HCT116 (cell line): ENCODE measurements at regions not wholly inside any gene's neighbourhood (a gene's known extent, or its start where the extent isn't known, plus 50 kb on each side); places are given as distances from the start of the nearest gene placed in this dataset.

Source experiments
- ATAC-seq: fragments of 200-7000 bp; cut with Tn5 transposase; 2 replicates; pipeline ENCODE4 v1.9.1; 2020; ENCODE audit warnings: mild to moderate bottlenecking, moderate library complexity
- BruUV-seq: library from RNA; stranded (reverse); fragments of 400-500 nt; replicated peaks from 2 replicates; lab custom pipeline; 2021; lab: Mats Ljungman, UMichigan
- CTCF ChIA-PET: fragments of 300-600 bp; sonication (Branson Sonifier 250); formaldehyde crosslinking; loops from one replicate; lab custom pipeline; 2021; ENCODE audit warnings: antibody characterized with exemption; lab: Charles Lee
- POLR2A ChIA-PET: fragments of 300-600, 350-600 bp; sonication (Branson Sonifier 250); formaldehyde crosslinking; loops from one replicate; lab custom pipeline; 2021; ENCODE audit warnings: antibody characterized with exemption; lab: Charles Lee
- RAD21 ChIA-PET, 2 experiments: fragments of 300-600 bp; sonication (Branson Sonifier 250); formaldehyde crosslinking; loops; one replicate each; lab custom pipeline; 2023; ENCODE audit warnings: low total read pairs in 2 of 2; ENCODE audit not compliant: uncharacterized antibody in 2 of 2, unreplicated experiment in 2 of 2, low non-redundant PET in 1 of 2; lab: Charles Lee
- DNase-seq: peaks from one replicate; pipeline ENCODE4 v3.0.0-alpha.2; 2010; ENCODE audit warnings: low read depth, low spot score
- H2AFZ ChIP-seq: fragments of 200-600 bp; shearing (Covaris generic), sonication (generic); 2 replicates; pipeline ENCODE4 v1.6.1; 2017; ENCODE audit warnings: low read depth, mixed run types, mixed read lengths, antibody characterized with exemption, low read length; ENCODE audit not compliant: poor library complexity, severe bottlenecking
- H3K27ac ChIP-seq: 2 replicates; pipeline ENCODE4 v1.5.1; 2012; ENCODE audit warnings: low read depth, low read length
- H3K27me3 ChIP-seq: fragments of 200-600 bp; sonication (generic); 2 replicates; pipeline ENCODE4 v1.6.1; 2016; ENCODE audit warnings: mixed run types, low read length, mixed read lengths; ENCODE audit not compliant: insufficient read depth
- H3K36me3 ChIP-seq, 2 experiments: fragments of 200-500 bp in 1 of 2; fragments of 200-600 bp in 1 of 2; sonication (Bioruptor generic) in 1 of 2; sonication (generic) in 1 of 2; 2 replicates each; pipeline versions ENCODE4 v1.5.1 to v1.6.1; 2014 to 2016; ENCODE audit warnings: low read length in 2 of 2, inconsistent platforms in 1 of 2, mixed read lengths in 1 of 2, mixed run types in 1 of 2; ENCODE audit not compliant: insufficient read depth in 2 of 2, control insufficient read depth in 1 of 2
- H3K4me1 ChIP-seq, 2 experiments: fragments of 200-600 bp in 1 of 2; sonication (generic) in 1 of 2; 2 replicates each; pipeline versions ENCODE4 v1.5.1 to v1.6.1; 2012 to 2017; ENCODE audit warnings: low read length in 2 of 2, inconsistent platforms in 1 of 2, mild to moderate bottlenecking in 1 of 2, mixed read lengths in 1 of 2, mixed run types in 1 of 2, moderate library complexity in 1 of 2; ENCODE audit not compliant: insufficient read depth in 2 of 2, control insufficient read depth in 1 of 2
- H3K4me2 ChIP-seq: fragments of 200-600 bp; sonication (generic); 2 replicates; pipeline ENCODE4 v1.6.1; 2017; ENCODE audit warnings: mixed run types, low read length, mixed read lengths
- H3K4me3 ChIP-seq, 2 experiments: fragments of 200-600 bp in 1 of 2; sonication (generic) in 1 of 2; replicated peaks in 1 of 2; 2 replicates each; pipeline ENCODE4 v1.5.1; 2011 to 2016; ENCODE audit warnings: low read length in 2 of 2, control low read depth in 1 of 2, low read depth in 1 of 2, mild to moderate bottlenecking in 1 of 2, mixed read lengths in 1 of 2, mixed run types in 1 of 2
- H3K79me2 ChIP-seq: fragments of 200-600 bp; sonication (generic); 2 replicates; pipeline ENCODE4 v1.6.1; 2017; ENCODE audit warnings: mild to moderate bottlenecking, mixed run types, low read length, moderate library complexity, mixed read lengths; ENCODE audit not compliant: insufficient read depth
- H3K9ac ChIP-seq: fragments of 200-600 bp; sonication (generic); 2 replicates; pipeline ENCODE4 v1.6.1; 2016; ENCODE audit warnings: low read length, mixed read lengths
- H3K9me2 ChIP-seq: fragments of 200-600 bp; sonication (generic), shearing (Covaris generic); 2 replicates; pipeline ENCODE4 v1.6.1; 2017; ENCODE audit warnings: mixed run types, mild to moderate bottlenecking, moderate library complexity; ENCODE audit not compliant: insufficient read depth
- H3K9me3 ChIP-seq, 2 experiments: fragments of 200-500 bp in 1 of 2; fragments of 200-600 bp in 1 of 2; sonication (Bioruptor generic) in 1 of 2; sonication (generic) in 1 of 2; 2 replicates each; pipeline ENCODE4 v1.6.1; 2014 to 2017; ENCODE audit warnings: low read length in 2 of 2, mixed read lengths in 2 of 2, inconsistent platforms in 1 of 2, low read depth in 1 of 2, mild to moderate bottlenecking in 1 of 2, mixed run types in 1 of 2, moderate library complexity in 1 of 2; ENCODE audit not compliant: control insufficient read depth in 1 of 2, insufficient read depth in 1 of 2
- H4K20me1 ChIP-seq: fragments of 200-600 bp; sonication (generic), shearing (Covaris generic); 2 replicates; pipeline ENCODE4 v1.6.1; 2017; ENCODE audit warnings: mixed run types, mild to moderate bottlenecking, moderate library complexity; ENCODE audit not compliant: insufficient read depth
- ATF3 ChIP-seq: IDR thresholded peaks from 2 replicates; pipeline ENCODE4 v1.6.1; 2012
- CBX3 ChIP-seq: IDR thresholded peaks from 2 replicates; pipeline ENCODE4 v1.6.1; 2012; ENCODE audit warnings: low read depth
- CEBPB ChIP-seq: IDR thresholded peaks from 2 replicates; pipeline ENCODE4 v1.6.1; 2012; ENCODE audit warnings: low read depth
- CTCF ChIP-seq, 3 experiments: fragments of 200-600 bp in 1 of 3; sonication (generic) in 1 of 3; IDR thresholded peaks in 2 of 3; conservative IDR thresholded peaks in 1 of 3; 2 replicates each; pipeline ENCODE4 v1.5.1; 2012 to 2017; ENCODE audit warnings: low read depth in 2 of 3, low read length in 2 of 3, antibody characterized with exemption in 1 of 3, borderline replicate concordance in 1 of 3, control low read depth in 1 of 3, mild to moderate bottlenecking in 1 of 3, mixed read lengths in 1 of 3, mixed run types in 1 of 3, moderate library complexity in 1 of 3; ENCODE audit not compliant: insufficient read depth in 1 of 3
- EZH2 ChIP-seq: fragments of 200-600 bp; sonication (generic); IDR thresholded peaks from 2 replicates; pipeline ENCODE4 v1.6.1; 2017; ENCODE audit warnings: antibody characterized with exemption, mixed run types
- POLR2A ChIP-seq: IDR thresholded peaks from 2 replicates; pipeline ENCODE4 v1.7.0; 2011; ENCODE audit warnings: borderline replicate concordance; ENCODE audit not compliant: insufficient read depth, insufficient read length; ENCODE audit errors: extremely low read depth
- POLR2AphosphoS5 ChIP-seq: IDR thresholded peaks from 2 replicates; pipeline ENCODE4 v1.6.1; 2011; ENCODE audit warnings: mild to moderate bottlenecking, low read depth, low read length, moderate library complexity
- ZFX ChIP-seq: fragments of 450-650 bp; IDR thresholded peaks from 2 replicates; pipeline ENCODE4 v1.6.1; 2017
- intact Hi-C: fragments of 100-400 bp; cut with micrococcal nuclease; formaldehyde crosslinking; loops from 2 replicates; pipeline ENCODE4 v1.10.0; 2022
- TF ChIP-seq, protein P1 (sequence below): IDR thresholded peaks from 2 replicates; pipeline ENCODE4 v1.6.1; 2011; ENCODE audit warnings: mild to moderate bottlenecking, low read length, moderate library complexity; ENCODE audit not compliant: insufficient replicate concordance; ENCODE audit errors: extremely low read depth
- TF ChIP-seq, protein P2 (sequence below): IDR thresholded peaks from 2 replicates; pipeline ENCODE4 v1.6.1; 2012; ENCODE audit warnings: low read depth

GRCh38 chr3:178306432-178307115 lies 229.7 kb upstream of the KCNMB2 start:
- BruUV-seq: no TSS peak
- no peak overlapping the region for H3K4me3 ChIP-seq
- no peak overlapping the region for H3K9ac ChIP-seq
- H3K36me3 ChIP-seq: no peaks in the 10 kb centered on the region
- no peaks in the 10 kb centered on the region for H3K9me2 ChIP-seq
- H3K9me3 ChIP-seq: no peaks in the 10 kb centered on the region
- ATAC-seq (no peak), DNase-seq (no peak)
- H3K4me1 ChIP-seq: no peaks in the 10 kb centered on the region
- ChIA-PET POLR2A (no interaction called here), RAD21 (no interaction called here), CTCF (no interaction called here)
- no peak overlapping the region for H2AFZ ChIP-seq
- no peaks in the 10 kb centered on the region for H4K20me1 ChIP-seq
- no peaks in the 10 kb centered on the region for H3K79me2 ChIP-seq
- intact Hi-C loops: no loop called here
- TF ChIP-seq, protein P1, sequence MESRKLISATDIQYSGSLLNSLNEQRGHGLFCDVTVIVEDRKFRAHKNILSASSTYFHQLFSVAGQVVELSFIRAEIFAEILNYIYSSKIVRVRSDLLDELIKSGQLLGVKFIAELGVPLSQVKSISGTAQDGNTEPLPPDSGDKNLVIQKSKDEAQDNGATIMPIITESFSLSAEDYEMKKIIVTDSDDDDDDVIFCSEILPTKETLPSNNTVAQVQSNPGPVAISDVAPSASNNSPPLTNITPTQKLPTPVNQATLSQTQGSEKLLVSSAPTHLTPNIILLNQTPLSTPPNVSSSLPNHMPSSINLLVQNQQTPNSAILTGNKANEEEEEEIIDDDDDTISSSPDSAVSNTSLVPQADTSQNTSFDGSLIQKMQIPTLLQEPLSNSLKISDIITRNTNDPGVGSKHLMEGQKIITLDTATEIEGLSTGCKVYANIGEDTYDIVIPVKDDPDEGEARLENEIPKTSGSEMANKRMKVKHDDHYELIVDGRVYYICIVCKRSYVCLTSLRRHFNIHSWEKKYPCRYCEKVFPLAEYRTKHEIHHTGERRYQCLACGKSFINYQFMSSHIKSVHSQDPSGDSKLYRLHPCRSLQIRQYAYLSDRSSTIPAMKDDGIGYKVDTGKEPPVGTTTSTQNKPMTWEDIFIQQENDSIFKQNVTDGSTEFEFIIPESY: no peak
- TF ChIP-seq ZFX (no peak), ATF3 (no peak), CTCF (IDR thresholded peaks at IDR 0.05 in 2 of 3, conservative IDR thresholded peaks at IDR 0.05 in 1 of 3; ENCODE audit: borderline replicate concordance in 1 of 3, insufficient read depth in 1 of 3, low read depth in 2 of 3, low read length in 2 of 3) (no peak), CEBPB (no peak), EZH2 (no peak), POLR2A (no peak), POLR2AphosphoS5 (no peak), CBX3 (no peak)
- TF ChIP-seq, protein P2, sequence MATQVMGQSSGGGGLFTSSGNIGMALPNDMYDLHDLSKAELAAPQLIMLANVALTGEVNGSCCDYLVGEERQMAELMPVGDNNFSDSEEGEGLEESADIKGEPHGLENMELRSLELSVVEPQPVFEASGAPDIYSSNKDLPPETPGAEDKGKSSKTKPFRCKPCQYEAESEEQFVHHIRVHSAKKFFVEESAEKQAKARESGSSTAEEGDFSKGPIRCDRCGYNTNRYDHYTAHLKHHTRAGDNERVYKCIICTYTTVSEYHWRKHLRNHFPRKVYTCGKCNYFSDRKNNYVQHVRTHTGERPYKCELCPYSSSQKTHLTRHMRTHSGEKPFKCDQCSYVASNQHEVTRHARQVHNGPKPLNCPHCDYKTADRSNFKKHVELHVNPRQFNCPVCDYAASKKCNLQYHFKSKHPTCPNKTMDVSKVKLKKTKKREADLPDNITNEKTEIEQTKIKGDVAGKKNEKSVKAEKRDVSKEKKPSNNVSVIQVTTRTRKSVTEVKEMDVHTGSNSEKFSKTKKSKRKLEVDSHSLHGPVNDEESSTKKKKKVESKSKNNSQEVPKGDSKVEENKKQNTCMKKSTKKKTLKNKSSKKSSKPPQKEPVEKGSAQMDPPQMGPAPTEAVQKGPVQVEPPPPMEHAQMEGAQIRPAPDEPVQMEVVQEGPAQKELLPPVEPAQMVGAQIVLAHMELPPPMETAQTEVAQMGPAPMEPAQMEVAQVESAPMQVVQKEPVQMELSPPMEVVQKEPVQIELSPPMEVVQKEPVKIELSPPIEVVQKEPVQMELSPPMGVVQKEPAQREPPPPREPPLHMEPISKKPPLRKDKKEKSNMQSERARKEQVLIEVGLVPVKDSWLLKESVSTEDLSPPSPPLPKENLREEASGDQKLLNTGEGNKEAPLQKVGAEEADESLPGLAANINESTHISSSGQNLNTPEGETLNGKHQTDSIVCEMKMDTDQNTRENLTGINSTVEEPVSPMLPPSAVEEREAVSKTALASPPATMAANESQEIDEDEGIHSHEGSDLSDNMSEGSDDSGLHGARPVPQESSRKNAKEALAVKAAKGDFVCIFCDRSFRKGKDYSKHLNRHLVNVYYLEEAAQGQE: no peak
- H3K4me2 ChIP-seq: no peak overlapping the region
- no peaks in the 10 kb centered on the region for H3K27me3 ChIP-seq
- no peak overlapping the region for H3K27ac ChIP-seq
